Activated CD8-positive, alpha-beta T cell treated with anti-CD3 and anti-CD28 coated beads for 36 hours (primary cell): ENCODE measurements at regions not wholly inside any gene's neighbourhood (a gene's known extent, or its start where the extent isn't known, plus 50 kb on each side); places are given as distances from the start of the nearest gene placed in this dataset.

Source experiments
- ATAC-seq: fragments of 200-7000 bp; cut with Tn5 transposase; one replicate; pipeline ENCODE4 v1.10.0; 2021; ENCODE audit warnings: mild to moderate bottlenecking, moderate library complexity
- CTCF ChIA-PET: fragments of 350-600 bp; sonication (Branson Sonifier 250); formaldehyde crosslinking; loops from one replicate; lab custom pipeline; 2021; ENCODE audit warnings: antibody characterized with exemption; lab: Charles Lee
- POLR2A ChIA-PET: fragments of 350-600 bp; sonication (Branson Sonifier 250); formaldehyde crosslinking; loops from one replicate; lab custom pipeline; 2021; ENCODE audit warnings: antibody characterized with exemption; lab: Charles Lee
- DNase-seq: peaks from one replicate; pipeline ENCODE4 v3.0.0-alpha.2; 2020
- H3K27ac Mint-ChIP-seq: one replicate; pipeline ENCODE4 v1.8.0; 2021; ENCODE audit warnings: mild to moderate bottlenecking, mixed read lengths
- H3K27me3 Mint-ChIP-seq: one replicate; pipeline ENCODE4 v1.8.0; 2021; ENCODE audit warnings: mixed read lengths
- H3K36me3 Mint-ChIP-seq: one replicate; pipeline ENCODE4 v1.8.0; 2021; ENCODE audit warnings: low read depth, mixed read lengths
- H3K4me1 Mint-ChIP-seq: one replicate; pipeline ENCODE4 v1.8.0; 2021; ENCODE audit warnings: low read depth, mixed read lengths
- H3K4me3 Mint-ChIP-seq: one replicate; pipeline ENCODE4 v1.8.0; 2021; ENCODE audit warnings: mild to moderate bottlenecking, moderate library complexity, mixed read lengths
- H3K9me3 Mint-ChIP-seq: one replicate; pipeline ENCODE4 v1.8.0; 2021; ENCODE audit warnings: mixed read lengths
- CTCF ChIP-seq: fragments of 200-600 bp; IDR thresholded peaks from one replicate; pipeline ENCODE4 v1.8.0; 2022; ENCODE audit warnings: antibody characterized with exemption, mild to moderate bottlenecking
- intact Hi-C: fragments of 100-400 bp; cut with micrococcal nuclease; formaldehyde crosslinking; loops from one replicate; pipeline ENCODE4 v1.10.0; 2022

- intact Hi-C loops: loop anchor here (10.0 kb wide), 1 partner anchor 574 kb away; no protein-coding TSS in a partner anchor
- CTCF ChIA-PET: no interaction called here
- POLR2A ChIA-PET: no interaction called here
- no peaks in the 10 kb centered on the region for H3K9me3 Mint-ChIP-seq
- no peaks in the 10 kb centered on the region for H3K27me3 Mint-ChIP-seq
- no peaks in the 10 kb centered on the region for H3K4me1 Mint-ChIP-seq
- H3K4me3 Mint-ChIP-seq: no peak overlapping the region
- H3K27ac Mint-ChIP-seq: no peak overlapping the region
- no peak for DNase-seq
- TF ChIP-seq CTCF: no peak
- no peak for ATAC-seq
- no peaks in the 10 kb centered on the region for H3K36me3 Mint-ChIP-seq
Measured at GRCh38 chr3:157861076-157861765, 245.0 kb downstream of the SHOX2 start.

DNA sequence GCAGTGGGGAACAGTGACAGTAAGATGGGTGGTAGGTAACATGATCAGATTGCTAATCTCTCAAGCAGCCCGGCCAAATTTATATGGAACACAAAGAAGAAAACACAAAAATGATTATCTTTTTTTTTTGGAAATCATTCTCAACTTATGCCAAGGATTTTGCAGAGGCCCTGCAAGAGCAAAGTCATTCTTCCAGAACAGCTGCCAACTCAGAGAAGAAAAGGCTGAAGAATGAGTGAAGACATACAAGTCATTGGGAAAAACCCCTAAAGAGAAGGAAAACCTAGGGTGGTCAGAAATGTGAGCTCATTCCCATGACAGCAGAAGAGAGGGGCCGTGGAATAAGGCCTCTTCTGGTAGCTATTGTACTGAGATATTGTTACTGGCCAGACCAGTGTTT lies 246.7 kb downstream of the SHOX2 start:
- intact Hi-C loops: no loop called here
- CTCF ChIA-PET: interaction anchor here (1.2 kb wide), 1 partner anchor 575 kb away, joined by 6 read pairs; no protein-coding TSS in a partner anchor

DNA sequence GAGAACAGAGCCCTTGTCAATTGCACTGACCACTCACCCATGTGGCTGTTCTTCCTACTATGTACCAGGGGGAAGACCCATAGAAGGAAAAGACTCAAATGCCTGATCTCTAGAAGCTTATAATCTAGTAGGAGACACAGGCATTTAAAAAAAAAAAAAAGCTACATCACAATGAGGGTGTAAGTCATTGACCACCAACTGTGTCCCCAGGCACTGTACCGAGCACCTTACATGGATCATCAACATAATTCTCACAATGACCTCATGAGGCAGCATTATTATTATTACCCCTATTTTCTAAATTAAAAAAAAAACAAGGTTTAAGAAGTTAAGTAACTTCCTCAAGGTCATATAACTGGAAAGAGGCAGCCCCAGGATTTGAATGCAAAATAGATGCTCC lies 247.4 kb downstream of the SHOX2 start:
- ChIA-PET CTCF (no interaction called here), POLR2A (no interaction called here)
- DNase-seq: no peak
- TF ChIP-seq CTCF: no peak
- ATAC-seq: no peak
- no peak overlapping the region for H3K4me3 Mint-ChIP-seq
- H3K27ac Mint-ChIP-seq: no peak overlapping the region
- intact Hi-C loops: no loop called here
- no peaks in the 10 kb centered on the region for H3K36me3 Mint-ChIP-seq
- no peaks in the 10 kb centered on the region for H3K27me3 Mint-ChIP-seq
- no peaks in the 10 kb centered on the region for H3K9me3 Mint-ChIP-seq
- H3K4me1 Mint-ChIP-seq: no peaks in the 10 kb centered on the region

More for the DNA sequence above, 246.7 kb downstream of the SHOX2 start:
- Mint-ChIP-seq H3K4me1 (no peaks in the 10 kb centered on the region), H3K27me3 (no peaks in the 10 kb centered on the region), H3K4me3 (no peak overlapping the region), H3K36me3 (no peaks in the 10 kb centered on the region), H3K27ac (no peak overlapping the region), H3K9me3 (no peaks in the 10 kb centered on the region)
- POLR2A ChIA-PET: interaction anchor here (0.6 kb wide), 1 partner anchor 188 kb away, joined by 3 read pairs; no protein-coding TSS in a partner anchor
- TF ChIP-seq CTCF: no peak
- DNase-seq: no peak
- ATAC-seq: no peak

- no peak for TF ChIP-seq CTCF
- ChIA-PET POLR2A (no interaction called here), CTCF (no interaction called here)
- no peaks in the 10 kb centered on the region for H3K9me3 Mint-ChIP-seq
- ATAC-seq: no peak
- H3K27ac Mint-ChIP-seq: no peak overlapping the region
- no peaks in the 10 kb centered on the region for H3K27me3 Mint-ChIP-seq
- no peaks in the 10 kb centered on the region for H3K36me3 Mint-ChIP-seq
- no peaks in the 10 kb centered on the region for H3K4me1 Mint-ChIP-seq
- intact Hi-C loops: no loop called here
- no peak for DNase-seq
- no peak overlapping the region for H3K4me3 Mint-ChIP-seq
Measured at GRCh38 chr3:157857440-157857839, 248.8 kb downstream of the SHOX2 start.
